ENCODE measurements at regions not wholly inside any gene's neighbourhood (a gene's known extent, or its start where the extent isn't known, plus 50 kb on each side); places are given as distances from the start of the nearest gene placed in this dataset.

- TF ChIP-seq, protein P1, sequence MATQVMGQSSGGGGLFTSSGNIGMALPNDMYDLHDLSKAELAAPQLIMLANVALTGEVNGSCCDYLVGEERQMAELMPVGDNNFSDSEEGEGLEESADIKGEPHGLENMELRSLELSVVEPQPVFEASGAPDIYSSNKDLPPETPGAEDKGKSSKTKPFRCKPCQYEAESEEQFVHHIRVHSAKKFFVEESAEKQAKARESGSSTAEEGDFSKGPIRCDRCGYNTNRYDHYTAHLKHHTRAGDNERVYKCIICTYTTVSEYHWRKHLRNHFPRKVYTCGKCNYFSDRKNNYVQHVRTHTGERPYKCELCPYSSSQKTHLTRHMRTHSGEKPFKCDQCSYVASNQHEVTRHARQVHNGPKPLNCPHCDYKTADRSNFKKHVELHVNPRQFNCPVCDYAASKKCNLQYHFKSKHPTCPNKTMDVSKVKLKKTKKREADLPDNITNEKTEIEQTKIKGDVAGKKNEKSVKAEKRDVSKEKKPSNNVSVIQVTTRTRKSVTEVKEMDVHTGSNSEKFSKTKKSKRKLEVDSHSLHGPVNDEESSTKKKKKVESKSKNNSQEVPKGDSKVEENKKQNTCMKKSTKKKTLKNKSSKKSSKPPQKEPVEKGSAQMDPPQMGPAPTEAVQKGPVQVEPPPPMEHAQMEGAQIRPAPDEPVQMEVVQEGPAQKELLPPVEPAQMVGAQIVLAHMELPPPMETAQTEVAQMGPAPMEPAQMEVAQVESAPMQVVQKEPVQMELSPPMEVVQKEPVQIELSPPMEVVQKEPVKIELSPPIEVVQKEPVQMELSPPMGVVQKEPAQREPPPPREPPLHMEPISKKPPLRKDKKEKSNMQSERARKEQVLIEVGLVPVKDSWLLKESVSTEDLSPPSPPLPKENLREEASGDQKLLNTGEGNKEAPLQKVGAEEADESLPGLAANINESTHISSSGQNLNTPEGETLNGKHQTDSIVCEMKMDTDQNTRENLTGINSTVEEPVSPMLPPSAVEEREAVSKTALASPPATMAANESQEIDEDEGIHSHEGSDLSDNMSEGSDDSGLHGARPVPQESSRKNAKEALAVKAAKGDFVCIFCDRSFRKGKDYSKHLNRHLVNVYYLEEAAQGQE (IDR thresholded peaks at IDR 0.05; ENCODE audit: low read depth), result no peak
- TF ChIP-seq POLR2A (IDR thresholded peaks at IDR 0.05; ENCODE audit: borderline replicate concordance, extremely low read depth, insufficient read depth, insufficient read length) (no peak), SP1 (IDR thresholded peaks at IDR 0.05; ENCODE audit: low read depth) (no peak)
Measured at GRCh38 chr12:42794806-42795205, 205.3 kb upstream of the PRICKLE1 start (continued).

DNA sequence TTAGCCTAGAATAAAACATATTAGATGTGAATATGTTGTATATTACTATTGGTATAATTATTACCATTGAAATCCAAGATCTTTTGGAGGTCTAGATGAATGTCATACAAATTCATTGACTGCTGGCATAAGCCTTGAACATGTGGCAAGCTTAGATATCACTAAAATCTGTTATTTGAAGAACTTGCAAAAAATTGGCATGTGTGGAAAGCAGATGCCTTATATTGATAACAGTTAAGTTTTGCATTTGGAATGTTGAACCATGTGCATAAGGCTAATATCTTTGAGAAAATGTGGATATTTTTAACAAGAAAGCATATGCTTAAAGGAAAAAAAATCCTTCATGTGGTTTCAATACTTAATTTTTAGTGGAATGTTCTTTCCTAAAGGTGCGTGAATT lies 203.6 kb upstream of the PRICKLE1 start:
- Histone ChIP-seq H3K9me2 (ENCODE audit: insufficient read depth) (no peaks in the 10 kb centered on the region; the same call in 1 of the 2 replicates), H3K79me2 (ENCODE audit: insufficient read depth, low read length) (no peaks in the 10 kb centered on the region), H3K4me3 (replicated peaks in 1 of 2; ENCODE audit: low read depth in 1 of 2, low read length in 2 of 2) (no peak overlapping the region), H2AFZ (ENCODE audit: low read depth, low read length, poor library complexity, severe bottlenecking) (no peak overlapping the region), H4K20me1 (ENCODE audit: insufficient read depth) (no peaks in the 10 kb centered on the region), H3K9ac (ENCODE audit: low read length) (no peak overlapping the region), H3K4me2 (ENCODE audit: low read length) (no peak overlapping the region), H3K4me1 (ENCODE audit: control insufficient read depth in 1 of 2, insufficient read depth in 2 of 2, low read length in 2 of 2) (peaks cover 16 to 20% of the 10 kb centered on the region in 2 experiments; a peak in 3 of 4 replicates), H3K9me3 (ENCODE audit: control insufficient read depth in 1 of 2, insufficient read depth in 1 of 2, low read depth in 1 of 2, low read length in 2 of 2) (no peaks in the 10 kb centered on the region), H3K36me3 (ENCODE audit: control insufficient read depth in 1 of 2, insufficient read depth in 2 of 2, low read length in 2 of 2) (no peaks in the 10 kb centered on the region), H3K27ac (ENCODE audit: low read depth, low read length) (no peak overlapping the region), H3K27me3 (ENCODE audit: insufficient read depth, low read length) (no peaks in the 10 kb centered on the region)
- DNase-seq (ENCODE audit: low read depth, low spot score) (no peak), ATAC-seq (no peak)
- CTCF ChIA-PET, result no interaction called here
- RAD21 ChIA-PET (ENCODE audit: low non-redundant PET in 1 of 2, low total read pairs in 2 of 2, uncharacterized antibody in 2 of 2, unreplicated experiment in 2 of 2), result no interaction called here
- POLR2A ChIA-PET, result no interaction called here
- TF ChIP-seq ELF1 (IDR thresholded peaks at IDR 0.05; ENCODE audit: borderline replicate concordance, low read depth) (no peak), SP1 (IDR thresholded peaks at IDR 0.05; ENCODE audit: low read depth) (no peak), ZFX (IDR thresholded peaks at IDR 0.05) (no peak), RAD21 (IDR thresholded peaks at IDR 0.05; ENCODE audit: low read depth) (no peak), FOSL1 (IDR thresholded peaks at IDR 0.05; ENCODE audit: low read depth) (no peak), SRF (IDR thresholded peaks at IDR 0.05; ENCODE audit: low read depth) (no peak), YY1 (IDR thresholded peaks at IDR 0.05; ENCODE audit: extremely low read depth, insufficient replicate concordance, low read depth, low read length) (no peak), EZH2 (IDR thresholded peaks at IDR 0.05) (no peak), POLR2A (IDR thresholded peaks at IDR 0.05; ENCODE audit: borderline replicate concordance, extremely low read depth, insufficient read depth, insufficient read length) (no peak), JUND (IDR thresholded peaks at IDR 0.05) (no peak), TCF7L2 (IDR thresholded peaks at IDR 0.05; ENCODE audit: borderline replicate concordance, extremely low read depth, insufficient read depth, insufficient read length) (no peak), EZH2phosphoT487 (IDR thresholded peaks at IDR 0.05; ENCODE audit: borderline replicate concordance) (no peak), ATF3 (IDR thresholded peaks at IDR 0.05) (no peak), ZNF274 (IDR thresholded peaks at IDR 0.05; ENCODE audit: low read depth, low read length) (no peak)
- TF ChIP-seq, protein P2, sequence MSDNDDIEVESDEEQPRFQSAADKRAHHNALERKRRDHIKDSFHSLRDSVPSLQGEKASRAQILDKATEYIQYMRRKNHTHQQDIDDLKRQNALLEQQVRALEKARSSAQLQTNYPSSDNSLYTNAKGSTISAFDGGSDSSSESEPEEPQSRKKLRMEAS (IDR thresholded peaks at IDR 0.05), result no peak
- no TSS peak for BruUV-seq (replicated peaks)
- intact Hi-C loops (cut with micrococcal nuclease), result no loop called here
